Astrocyte (in vitro differentiated cells and primary cell): ENCODE measurements at regions not wholly inside any gene's neighbourhood (a gene's known extent, or its start where the extent isn't known, plus 50 kb on each side); places are given as distances from the start of the nearest gene placed in this dataset.

Experiments
- CTCF ChIP-seq: IDR thresholded peaks from 2 replicates; pipeline ENCODE4 v1.5.1; 2011; ENCODE audit warnings: low read depth, mild to moderate bottlenecking, inconsistent platforms, low read length, moderate library complexity; ENCODE audit not compliant: insufficient read depth
- EZH2 ChIP-seq: IDR thresholded peaks from 2 replicates; pipeline ENCODE4 v1.6.1; 2012; ENCODE audit warnings: mild to moderate bottlenecking, low read length, inconsistent platforms; ENCODE audit not compliant: insufficient read depth

- TF ChIP-seq CTCF (no peak), EZH2 (no peak)
These were observed 293.7 kb upstream of the CDYL start for GRCh38 chr6:4482461-4482860.
